IMR-90 (cell line): ENCODE measurements at regions not wholly inside any gene's neighbourhood (a gene's known extent, or its start where the extent isn't known, plus 50 kb on each side); places are given as distances from the start of the nearest gene placed in this dataset.

Experiments
- ATAC-seq: fragments of 200-7000 bp; cut with Tn5 transposase; 2 replicates; pipeline ENCODE4 v1.9.1; 2020; ENCODE audit warnings: low read depth, mild to moderate bottlenecking, moderate library complexity
- BruUV-seq: library from RNA; stranded (reverse); fragments of 400-500 nt; replicated peaks from 2 replicates; lab custom pipeline; 2021; lab: Mats Ljungman, UMichigan
- CTCF ChIA-PET: fragments of 300-600 bp; formaldehyde crosslinking; extraction: SDS; loops from one replicate; lab custom pipeline; 2021; ENCODE audit warnings: antibody characterized with exemption; lab: Yijun Ruan, JAX
- POLR2A ChIA-PET: fragments of 300-600 bp; sonication (Branson Sonifier 250); formaldehyde crosslinking; loops from one replicate; lab custom pipeline; 2022; ENCODE audit warnings: antibody characterized with exemption; ENCODE audit not compliant: unreplicated experiment; lab: Charles Lee
- DNase-seq: peaks from one replicate; pipeline ENCODE4 v3.0.0; 2013
- H2AFZ ChIP-seq: replicated peaks from 2 replicates; pipeline ENCODE3; 2013; ENCODE audit warnings: low read length, mild to moderate bottlenecking; ENCODE audit not compliant: poor library complexity
- H2AK5ac ChIP-seq: 2 replicates; pipeline ENCODE4 v1.6.1; 2013; ENCODE audit warnings: low read depth, low read length, inconsistent platforms
- H2AK9ac ChIP-seq: replicated peaks from 2 replicates; pipeline ENCODE3; 2013; ENCODE audit warnings: mild to moderate bottlenecking, low read depth, low read length, moderate library complexity; ENCODE audit not compliant: poor library complexity
- H2BK120ac ChIP-seq: 2 replicates; pipeline ENCODE4 v1.6.1; 2013; ENCODE audit warnings: low read depth, low read length, inconsistent platforms
- H2BK15ac ChIP-seq: 3 replicates; pipeline ENCODE4 v1.6.1; 2013; ENCODE audit warnings: low read depth, low read length, inconsistent platforms
- H2BK20ac ChIP-seq: 2 replicates; pipeline ENCODE4 v1.6.1; 2013; ENCODE audit warnings: low read depth, mild to moderate bottlenecking, inconsistent platforms, low read length, moderate library complexity
- H2BK5ac ChIP-seq: 2 replicates; pipeline ENCODE4 v1.6.1; 2013; ENCODE audit warnings: mild to moderate bottlenecking, low read depth, low read length, inconsistent platforms; ENCODE audit not compliant: poor library complexity, severe bottlenecking
- H3K14ac ChIP-seq: replicated peaks from 2 replicates; pipeline ENCODE4 v1.6.1; 2013; ENCODE audit warnings: low read depth, low read length, inconsistent platforms
- H3K18ac ChIP-seq: 2 replicates; pipeline ENCODE4 v1.6.1; 2013; ENCODE audit warnings: low read depth, low read length, control low read depth
- H3K23ac ChIP-seq: 2 replicates; pipeline ENCODE4 v1.6.1; 2013; ENCODE audit warnings: low read depth, low read length, inconsistent platforms
- H3K27ac ChIP-seq: 2 replicates; pipeline ENCODE4 v1.5.1; 2013; ENCODE audit warnings: mild to moderate bottlenecking, control low read depth, low read length; ENCODE audit not compliant: insufficient read depth
- H3K27me3 ChIP-seq: 2 replicates; pipeline ENCODE4 v1.6.1; 2013; ENCODE audit warnings: low read length; ENCODE audit not compliant: control insufficient read depth, insufficient read depth
- H3K36me3 ChIP-seq: 2 replicates; pipeline ENCODE4 v1.6.1; 2013; ENCODE audit warnings: low read length, mixed read lengths; ENCODE audit not compliant: control insufficient read depth, insufficient read depth
- H3K4ac ChIP-seq: 2 replicates; pipeline ENCODE4 v1.6.1; 2013; ENCODE audit warnings: low read depth, low read length, inconsistent platforms
- H3K4me1 ChIP-seq: 2 replicates; pipeline ENCODE4 v1.6.1; 2013; ENCODE audit warnings: low read length, mixed read lengths; ENCODE audit not compliant: control insufficient read depth, insufficient read depth
- H3K4me2 ChIP-seq: 2 replicates; pipeline ENCODE4 v1.6.1; 2013; ENCODE audit warnings: low read depth, mild to moderate bottlenecking, control low read depth, low read length, moderate library complexity
- H3K4me3 ChIP-seq: 2 replicates; pipeline ENCODE4 v1.5.1; 2013; ENCODE audit warnings: low read depth, mild to moderate bottlenecking, control low read depth, low read length, moderate library complexity; ENCODE audit not compliant: insufficient read depth
- H3K56ac ChIP-seq: 2 replicates; pipeline ENCODE4 v1.6.1; 2013; ENCODE audit warnings: low read length, inconsistent platforms; ENCODE audit not compliant: insufficient read depth; ENCODE audit errors: extremely low read depth
- H3K79me1 ChIP-seq, 2 experiments: 2 replicates each; pipeline ENCODE4 v1.6.1; 2013; ENCODE audit warnings: low read length in 2 of 2, inconsistent platforms in 1 of 2, low read depth in 1 of 2
- H3K9ac ChIP-seq: 2 replicates; pipeline ENCODE4 v1.6.1; 2013; ENCODE audit warnings: low read depth, low read length, control low read depth
- H3K9me1 ChIP-seq: 2 replicates; pipeline ENCODE4 v1.6.1; 2013; ENCODE audit warnings: low read length, inconsistent platforms; ENCODE audit not compliant: insufficient read depth
- H3K9me3 ChIP-seq: 2 replicates; pipeline ENCODE4 v1.6.1; 2013; ENCODE audit warnings: low read length; ENCODE audit not compliant: control insufficient read depth, insufficient read depth
- H4K20me1 ChIP-seq: 2 replicates; pipeline ENCODE4 v1.6.1; 2013; ENCODE audit warnings: low read length, inconsistent platforms; ENCODE audit not compliant: insufficient read depth
- H4K5ac ChIP-seq: 2 replicates; pipeline ENCODE4 v1.6.1; 2013; ENCODE audit warnings: mild to moderate bottlenecking, low read depth, low read length, control low read depth
- H4K8ac ChIP-seq, 2 experiments: 2 replicates each; pipeline ENCODE4 v1.6.1; 2013; ENCODE audit warnings: low read depth in 2 of 2, low read length in 2 of 2, control low read depth in 1 of 2, inconsistent platforms in 1 of 2
- H4K91ac ChIP-seq: 2 replicates; pipeline ENCODE4 v1.6.1; 2013; ENCODE audit warnings: low read depth, low read length, inconsistent platforms; ENCODE audit not compliant: insufficient read depth
- BHLHE40 ChIP-seq: fragments of 150-350 bp; IDR thresholded peaks from 2 replicates; pipeline ENCODE4 v1.6.1; 2016; ENCODE audit warnings: mild to moderate bottlenecking, low read depth, low read length
- CEBPB ChIP-seq: IDR thresholded peaks from 2 replicates; pipeline ENCODE4 v1.6.1; 2012; ENCODE audit warnings: low read depth, low read length, improper control_type of control experiment
- CHD1 ChIP-seq: IDR thresholded peaks from 2 replicates; pipeline ENCODE4 v1.6.1; 2012; ENCODE audit warnings: low read depth, low read length, improper control_type of control experiment
- CTCF ChIP-seq: conservative IDR thresholded peaks from 2 replicates; pipeline ENCODE4 v1.5.1; 2012; ENCODE audit warnings: mild to moderate bottlenecking, low read depth, low read length, improper control_type of control experiment
- FOS ChIP-seq: fragments of 150-350 bp; IDR thresholded peaks from 2 replicates; pipeline ENCODE4 v1.6.1; 2016; ENCODE audit warnings: low read depth, low read length
- MAFK ChIP-seq: IDR thresholded peaks from 2 replicates; pipeline ENCODE4 v1.6.1; 2012; ENCODE audit warnings: low read depth, low read length, improper control_type of control experiment
- MAZ ChIP-seq: IDR thresholded peaks from 2 replicates; pipeline ENCODE4 v1.6.1; 2012; ENCODE audit warnings: low read depth, mild to moderate bottlenecking, low read length, improper control_type of control experiment, moderate library complexity, borderline replicate concordance
- MXI1 ChIP-seq: IDR thresholded peaks from 2 replicates; pipeline ENCODE4 v1.6.1; 2012; ENCODE audit warnings: low read depth, mild to moderate bottlenecking, low read length, moderate library complexity, borderline replicate concordance
- NFE2L2 ChIP-seq: fragments of 150-350 bp; IDR thresholded peaks from 2 replicates; pipeline ENCODE4 v1.6.1; 2016; ENCODE audit warnings: low read depth, mild to moderate bottlenecking, low read length
- POLR2A ChIP-seq: IDR thresholded peaks from 2 replicates; pipeline ENCODE4 v1.6.1; 2012; ENCODE audit warnings: mild to moderate bottlenecking, low read depth, low read length
- RAD21 ChIP-seq: IDR thresholded peaks from 2 replicates; pipeline ENCODE4 v1.6.1; 2012; ENCODE audit warnings: low read length, improper control_type of control experiment
- RCOR1 ChIP-seq: IDR thresholded peaks from 2 replicates; pipeline ENCODE4 v1.6.1; 2012; ENCODE audit warnings: mild to moderate bottlenecking, low read length, improper control_type of control experiment; ENCODE audit not compliant: insufficient replicate concordance
- RFX5 ChIP-seq: IDR thresholded peaks from 2 replicates; pipeline ENCODE4 v1.8.0; 2012; ENCODE audit warnings: low read depth, mild to moderate bottlenecking, low read length, moderate library complexity
- SMC3 ChIP-seq: fragments of 150-350 bp; IDR thresholded peaks from 2 replicates; pipeline ENCODE4 v1.6.1; 2016; ENCODE audit warnings: low read depth, mild to moderate bottlenecking, antibody characterized with exemption, low read length, moderate library complexity
- USF2 ChIP-seq: fragments of 150-350 bp; IDR thresholded peaks from 2 replicates; pipeline ENCODE4 v1.6.1; 2017; ENCODE audit warnings: mild to moderate bottlenecking, antibody characterized with exemption, low read length, low read depth
- WGBS, 2 experiments: methylation state at CpG; one replicate each; pipeline versions ENCODE4 v1.1.5 to v1.1.7; 2013; ENCODE audit warnings: missing lambda C conversion rate in 2 of 2; ENCODE audit not compliant: insufficient read length in 1 of 2; ENCODE audit errors: extremely low coverage in 2 of 2; 5-methylcytosine and 5-hydroxymethylcytosine counted together
- dilution Hi-C: fragments of 300-500 bp; cut with HindIII; formaldehyde crosslinking; loops from one replicate; pipeline ENCODE4 v1.14.3; 2018; ENCODE audit warnings: low sequenced_read_pairs; ENCODE audit not compliant: unreplicated experiment
- in situ Hi-C: fragments of 300-500 bp; cut with MboI; formaldehyde crosslinking; loops from 3 replicates; pipeline ENCODE4 v1.14.3; 2019; ENCODE audit warnings: low sequenced_read_pairs, inconsistent platforms, mixed read lengths
- intact Hi-C: fragments of 100-400 bp; cut with micrococcal nuclease; formaldehyde crosslinking; loops from 2 replicates; pipeline ENCODE4 v1.10.0; 2022
- TF ChIP-seq, protein P1 (sequence below): fragments of 150-350 bp; IDR thresholded peaks from 2 replicates; pipeline ENCODE4 v1.6.1; 2016; ENCODE audit warnings: low read depth, mild to moderate bottlenecking, low read length, moderate library complexity, borderline replicate concordance

- no peak overlapping the region for H3K9ac ChIP-seq
- intact Hi-C loops (no loop called here), dilution Hi-C loops (no loop called here), in situ Hi-C loops (no loop called here)
- H3K14ac ChIP-seq = no peak overlapping the region
- H2AK9ac ChIP-seq = no peak overlapping the region
- no peaks in the 10 kb centered on the region for H3K4me1 ChIP-seq
- no peak overlapping the region for H2BK20ac ChIP-seq
- POLR2A ChIA-PET = no interaction called here
- no peaks in the 10 kb centered on the region for H3K36me3 ChIP-seq
- H4K20me1 ChIP-seq = no peaks in the 10 kb centered on the region
- H2AK5ac ChIP-seq = no peak overlapping the region
- no peak overlapping the region for H2BK120ac ChIP-seq
- H4K5ac ChIP-seq = no peak overlapping the region
- CTCF ChIA-PET = no interaction called here
- ATAC-seq (no peak), DNase-seq (no peak)
- H3K79me1 ChIP-seq = no peaks in the 10 kb centered on the region
- H3K4me3 ChIP-seq = no peak overlapping the region
- WGBS, 2 experiments = no CpG with 5 or more reads among the region's 4 CpGs
- no peak overlapping the region for H3K18ac ChIP-seq
- H3K56ac ChIP-seq = no peak overlapping the region
- no peak overlapping the region for H3K4ac ChIP-seq
- no peak overlapping the region for H4K8ac ChIP-seq
- TF ChIP-seq RAD21 (no peak), RFX5 (no peak), BHLHE40 (no peak), RCOR1 (no peak), MXI1 (no peak), CEBPB (no peak), NFE2L2 (no peak), FOS (no peak), POLR2A (no peak), CHD1 (no peak), MAFK (no peak), SMC3 (no peak), USF2 (no peak), MAZ (no peak), CTCF (no peak)
- TF ChIP-seq, protein P1, sequence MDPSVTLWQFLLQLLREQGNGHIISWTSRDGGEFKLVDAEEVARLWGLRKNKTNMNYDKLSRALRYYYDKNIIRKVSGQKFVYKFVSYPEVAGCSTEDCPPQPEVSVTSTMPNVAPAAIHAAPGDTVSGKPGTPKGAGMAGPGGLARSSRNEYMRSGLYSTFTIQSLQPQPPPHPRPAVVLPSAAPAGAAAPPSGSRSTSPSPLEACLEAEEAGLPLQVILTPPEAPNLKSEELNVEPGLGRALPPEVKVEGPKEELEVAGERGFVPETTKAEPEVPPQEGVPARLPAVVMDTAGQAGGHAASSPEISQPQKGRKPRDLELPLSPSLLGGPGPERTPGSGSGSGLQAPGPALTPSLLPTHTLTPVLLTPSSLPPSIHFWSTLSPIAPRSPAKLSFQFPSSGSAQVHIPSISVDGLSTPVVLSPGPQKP = no peak
- no TSS peak for BruUV-seq
- no peak overlapping the region for H2BK5ac ChIP-seq
- H3K23ac ChIP-seq = no peak overlapping the region
- no peak overlapping the region for H3K27ac ChIP-seq
- H2AFZ ChIP-seq = no peak overlapping the region
- no peak overlapping the region for H4K91ac ChIP-seq
- no peaks in the 10 kb centered on the region for H3K9me3 ChIP-seq
- no peaks in the 10 kb centered on the region for H3K9me1 ChIP-seq
- H3K4me2 ChIP-seq = no peak overlapping the region
- no peak overlapping the region for H2BK15ac ChIP-seq
- no peaks in the 10 kb centered on the region for H3K27me3 ChIP-seq
Observed at GRCh38 chr5:167414611-167415010, 876.8 kb upstream of the WWC1 start.
